WERI-Rb-1 (cell line): ENCODE measurements at regions not wholly inside any gene's neighbourhood (a gene's known extent, or its start where the extent isn't known, plus 50 kb on each side); places are given as distances from the start of the nearest gene placed in this dataset.

Experiments used
- DNase-seq: peaks from one replicate; pipeline ENCODE4 v3.0.0-alpha.2; 2020
- H3K27ac ChIP-seq: fragments of 250-450 bp; sonication (Bioruptor Pico); 2 replicates; pipeline ENCODE4 v1.5.1; 2020; ENCODE audit warnings: mild to moderate bottlenecking, moderate library complexity
- H3K27me3 ChIP-seq: fragments of 250-450 bp; sonication (Bioruptor Pico); 2 replicates; pipeline ENCODE4 v1.5.1; 2021; ENCODE audit warnings: mild to moderate bottlenecking, low read depth, moderate library complexity; ENCODE audit not compliant: insufficient read depth, severe bottlenecking
- H3K36me3 ChIP-seq: fragments of 250-450 bp; sonication (Bioruptor Pico); 2 replicates; pipeline ENCODE4 v1.5.1; 2020; ENCODE audit warnings: mild to moderate bottlenecking, moderate library complexity
- H3K4me3 ChIP-seq: 2 replicates; pipeline ENCODE4 v1.5.1; 2011; ENCODE audit warnings: low read depth, mild to moderate bottlenecking, control low read depth, low read length
- H3K9me3 ChIP-seq: fragments of 250-450 bp; sonication (Bioruptor Pico); 2 replicates; pipeline ENCODE4 v1.5.1; 2021; ENCODE audit warnings: mild to moderate bottlenecking, moderate library complexity; ENCODE audit not compliant: severe bottlenecking
- CTCF ChIP-seq: IDR thresholded peaks from 2 replicates; pipeline ENCODE4 v1.5.1; 2011; ENCODE audit warnings: low read depth, mild to moderate bottlenecking, control low read depth, inconsistent platforms, low read length

GRCh38 chr2:71887196-71887595, 260.5 kb downstream of the CYP26B1 start:
- Histone ChIP-seq H3K36me3 (no peaks in the 10 kb centered on the region), H3K4me3 (no peak overlapping the region), H3K27ac (no peak overlapping the region), H3K27me3 (no peaks in the 10 kb centered on the region), H3K9me3 (no peaks in the 10 kb centered on the region)
- DNase-seq, result no peak
- TF ChIP-seq CTCF, result no peak

- H3K9me3 ChIP-seq, result no peaks in the 10 kb centered on the region
- no peaks in the 10 kb centered on the region for H3K36me3 ChIP-seq
- DNase-seq, result no peak
- no peaks in the 10 kb centered on the region for H3K27me3 ChIP-seq
- no peak overlapping the region for H3K4me3 ChIP-seq
- no peak for TF ChIP-seq CTCF
- H3K27ac ChIP-seq, result no peak overlapping the region
These were observed 261.4 kb downstream of the CYP26B1 start for GRCh38 chr2:71886241-71886640.

- Histone ChIP-seq H3K4me3 (no peak overlapping the region), H3K27me3 (no peaks in the 10 kb centered on the region), H3K27ac (no peak overlapping the region), H3K36me3 (no peaks in the 10 kb centered on the region), H3K9me3 (no peaks in the 10 kb centered on the region)
- DNase-seq, result no peak
- TF ChIP-seq CTCF, result no peak
These were observed 263.2 kb downstream of the CYP26B1 start for GRCh38 chr2:71884303-71885042.

- Histone ChIP-seq H3K36me3 (no peaks in the 10 kb centered on the region), H3K27ac (no peak overlapping the region), H3K9me3 (no peaks in the 10 kb centered on the region), H3K27me3 (no peaks in the 10 kb centered on the region), H3K4me3 (no peak overlapping the region)
- DNase-seq, result no peak
- no peak for TF ChIP-seq CTCF
These were observed 264.7 kb downstream of the CYP26B1 start for GRCh38 chr2:71882949-71883472.

GRCh38 chr2:71882236-71882946, 265.3 kb downstream of the CYP26B1 start:
- Histone ChIP-seq H3K27me3 (no peaks in the 10 kb centered on the region), H3K9me3 (no peaks in the 10 kb centered on the region), H3K36me3 (no peaks in the 10 kb centered on the region), H3K4me3 (no peak overlapping the region), H3K27ac (no peak overlapping the region)
- no peak for TF ChIP-seq CTCF
- no peak for DNase-seq
